CD4-positive, alpha-beta T cell (primary cell): ENCODE measurements at regions not wholly inside any gene's neighbourhood (a gene's known extent, or its start where the extent isn't known, plus 50 kb on each side); places are given as distances from the start of the nearest gene placed in this dataset.

ENCODE experiments used
- ATAC-seq: fragments of 200-7000 bp; cut with Tn5 transposase; one replicate; pipeline ENCODE4 v1.10.0; 2022; ENCODE audit warnings: mild to moderate bottlenecking; ENCODE audit not compliant: poor library complexity
- CTCF ChIA-PET: fragments of 350-600 bp; sonication (Branson Sonifier 250); formaldehyde crosslinking; loops from one replicate; lab custom pipeline; 2021; ENCODE audit warnings: antibody characterized with exemption, inconsistent platforms; lab: Charles Lee
- POLR2A ChIA-PET: fragments of 350-600 bp; sonication (Branson Sonifier 250); formaldehyde crosslinking; loops from one replicate; lab custom pipeline; 2021; ENCODE audit warnings: antibody characterized with exemption, inconsistent platforms; lab: Charles Lee
- DNase-seq, 14 experiments: peaks; one replicate each; pipeline ENCODE4 v3.0.0-alpha.2; 2013 to 2020; ENCODE audit warnings: mixed read lengths in 2 of 14
- H3K27ac ChIP-seq, 2 donors: one replicate each; pipeline versions ENCODE4 v1.5.1 to v1.7.0; 2013; ENCODE audit warnings: low read length in 2 of 2, low read depth in 1 of 2, mild to moderate bottlenecking in 1 of 2
- H3K27me3 ChIP-seq, 2 experiments: 1 replicate in 1 of 2; 2 replicates in 1 of 2; pipeline versions ENCODE4 v1.6.1 to v1.7.0; 2013; ENCODE audit warnings: low read length in 2 of 2, control low read depth in 1 of 2, mild to moderate bottlenecking in 1 of 2, moderate library complexity in 1 of 2; ENCODE audit not compliant: insufficient read depth in 2 of 2, control insufficient read depth in 1 of 2
- H3K36me3 ChIP-seq: one replicate; pipeline ENCODE4 v1.6.1; 2013; ENCODE audit warnings: low read length, control low read depth; ENCODE audit not compliant: insufficient read depth
- H3K4me1 ChIP-seq: one replicate; pipeline ENCODE4 v1.6.1; 2013; ENCODE audit warnings: low read length, control low read depth; ENCODE audit not compliant: insufficient read depth
- H3K4me3 ChIP-seq: one replicate; pipeline ENCODE4 v1.5.1; 2013; ENCODE audit warnings: mild to moderate bottlenecking, low read length, moderate library complexity
- H3K9me3 ChIP-seq, 2 experiments: 1 replicate in 1 of 2; 2 replicates in 1 of 2; pipeline versions ENCODE4 v1.6.1 to v1.7.0; 2013; ENCODE audit warnings: low read length in 2 of 2, mild to moderate bottlenecking in 2 of 2, control low read depth in 1 of 2, moderate library complexity in 1 of 2; ENCODE audit not compliant: control insufficient read depth in 1 of 2, insufficient read depth in 1 of 2
- H3K27ac Mint-ChIP-seq: one replicate; pipeline ENCODE4 v1.8.0; 2020; ENCODE audit warnings: mixed read lengths
- H3K27me3 Mint-ChIP-seq: one replicate; pipeline ENCODE4 v1.8.0; 2021; ENCODE audit warnings: mixed read lengths
- H3K36me3 Mint-ChIP-seq: one replicate; pipeline ENCODE4 v1.8.0; 2021; ENCODE audit warnings: low read depth, mixed read lengths
- H3K4me1 Mint-ChIP-seq: one replicate; pipeline ENCODE4 v1.8.0; 2021; ENCODE audit warnings: low read depth, mixed read lengths
- H3K4me3 Mint-ChIP-seq: one replicate; pipeline ENCODE4 v1.8.0; 2020; ENCODE audit warnings: mild to moderate bottlenecking, mixed read lengths
- H3K9me3 Mint-ChIP-seq: one replicate; pipeline ENCODE4 v1.8.0; 2020; ENCODE audit warnings: mixed read lengths
- intact Hi-C, 2 experiments: fragments of 100-400 bp; cut with DNase I in 1 of 2; cut with micrococcal nuclease in 1 of 2; formaldehyde crosslinking; loops; one replicate each; pipeline versions ENCODE4 v1.15.1 to v1.9.0; 2023 to 2025; cut with DNase I, micrococcal nuclease
- TF ChIP-seq, protein P1 (sequence below): fragments of 200-600 bp; IDR thresholded peaks from one replicate; pipeline ENCODE4 v1.8.0; 2022; ENCODE audit warnings: antibody characterized with exemption, mild to moderate bottlenecking

DNA sequence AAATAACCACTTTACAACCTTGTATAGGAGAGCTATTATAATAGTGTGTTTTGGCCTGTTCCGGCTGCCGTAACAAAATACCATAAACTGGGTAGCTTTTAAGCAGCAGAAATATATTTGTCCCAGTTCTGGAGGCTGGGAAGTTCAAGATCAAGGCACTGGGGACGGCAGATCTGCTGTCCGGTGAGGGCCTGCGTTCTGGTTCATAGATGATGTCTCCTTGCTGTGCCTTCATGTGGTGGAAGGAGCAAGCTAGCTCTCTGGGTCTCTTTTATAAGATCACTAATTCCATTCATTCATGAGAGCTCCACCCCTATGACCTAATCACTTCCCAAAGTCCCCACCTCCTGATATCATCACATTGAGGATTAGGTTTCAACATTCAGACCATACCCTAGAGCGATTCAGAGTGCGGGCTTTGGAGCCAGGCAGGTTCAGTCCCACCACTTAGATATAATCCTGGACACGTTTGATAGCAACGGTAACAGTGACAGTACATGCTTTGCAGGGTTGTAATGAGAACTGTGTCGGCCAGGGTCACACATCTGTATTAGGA is 76.2 kb upstream of the ZFHX3 start:
- CTCF ChIA-PET, result no interaction called here
- no peak for DNase-seq
- Mint-ChIP-seq H3K36me3 (no peaks in the 10 kb centered on the region), H3K4me1 (peaks cover 12% of the 10 kb centered on the region), H3K27me3 (no peaks in the 10 kb centered on the region), H3K9me3 (peaks cover 2% of the 10 kb centered on the region), H3K4me3 (no peak overlapping the region), H3K27ac (no peak overlapping the region)
- H3K4me1 ChIP-seq, result peaks cover 11% of the 10 kb centered on the region
- POLR2A ChIA-PET, result no interaction called here
- H3K27me3 ChIP-seq, result no peaks in the 10 kb centered on the region
- H3K27ac ChIP-seq, result no peak overlapping the region
- no peak for ATAC-seq
- intact Hi-C loops, result no loop called here
- no peaks in the 10 kb centered on the region for H3K36me3 ChIP-seq
- TF ChIP-seq, protein P1, sequence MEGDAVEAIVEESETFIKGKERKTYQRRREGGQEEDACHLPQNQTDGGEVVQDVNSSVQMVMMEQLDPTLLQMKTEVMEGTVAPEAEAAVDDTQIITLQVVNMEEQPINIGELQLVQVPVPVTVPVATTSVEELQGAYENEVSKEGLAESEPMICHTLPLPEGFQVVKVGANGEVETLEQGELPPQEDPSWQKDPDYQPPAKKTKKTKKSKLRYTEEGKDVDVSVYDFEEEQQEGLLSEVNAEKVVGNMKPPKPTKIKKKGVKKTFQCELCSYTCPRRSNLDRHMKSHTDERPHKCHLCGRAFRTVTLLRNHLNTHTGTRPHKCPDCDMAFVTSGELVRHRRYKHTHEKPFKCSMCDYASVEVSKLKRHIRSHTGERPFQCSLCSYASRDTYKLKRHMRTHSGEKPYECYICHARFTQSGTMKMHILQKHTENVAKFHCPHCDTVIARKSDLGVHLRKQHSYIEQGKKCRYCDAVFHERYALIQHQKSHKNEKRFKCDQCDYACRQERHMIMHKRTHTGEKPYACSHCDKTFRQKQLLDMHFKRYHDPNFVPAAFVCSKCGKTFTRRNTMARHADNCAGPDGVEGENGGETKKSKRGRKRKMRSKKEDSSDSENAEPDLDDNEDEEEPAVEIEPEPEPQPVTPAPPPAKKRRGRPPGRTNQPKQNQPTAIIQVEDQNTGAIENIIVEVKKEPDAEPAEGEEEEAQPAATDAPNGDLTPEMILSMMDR, result no peak
- no peak overlapping the region for H3K4me3 ChIP-seq
- H3K9me3 ChIP-seq, result peaks cover 0 to 3% of the 10 kb centered on the region in 2 experiments

DNA sequence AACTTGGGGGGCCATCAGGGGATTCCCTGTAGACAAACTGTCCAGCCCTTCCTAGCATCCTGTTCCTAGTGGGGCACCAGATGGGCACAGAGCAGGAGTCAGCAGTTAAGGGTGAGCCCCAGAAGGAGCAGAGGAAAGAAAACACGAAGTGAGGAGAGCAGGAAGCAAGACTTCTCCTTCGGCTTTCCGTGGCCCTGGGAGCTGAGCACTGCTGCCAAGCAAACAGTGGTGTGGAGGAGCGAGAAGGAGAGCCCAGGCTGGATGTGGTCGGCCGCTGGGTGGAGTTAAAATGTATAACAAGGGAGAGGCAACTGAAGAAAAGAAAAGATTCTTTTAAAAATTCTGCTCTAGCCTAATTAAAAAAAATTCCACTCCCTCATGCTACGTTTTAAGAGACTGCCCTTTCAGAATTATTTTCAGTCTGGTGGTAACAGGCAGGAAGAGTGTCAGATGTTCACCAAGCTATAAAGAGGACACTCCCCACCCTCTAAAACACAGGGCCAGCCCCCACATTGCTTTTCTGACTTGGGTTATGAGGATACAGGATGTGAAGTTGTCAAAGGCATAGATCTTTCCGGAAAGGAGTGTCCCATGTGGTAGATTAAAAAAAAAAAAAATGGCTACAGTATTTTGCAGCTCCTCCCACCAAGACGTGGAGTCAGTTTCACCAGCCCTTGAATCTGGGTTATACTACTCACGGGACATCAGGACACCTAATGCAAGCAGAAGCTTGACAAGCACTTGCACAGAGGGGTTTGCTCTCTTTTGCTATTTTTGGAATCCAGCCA is 74.9 kb upstream of the ZFHX3 start:
- peaks cover 12% of the 10 kb centered on the region for H3K4me1 Mint-ChIP-seq
- peak overlapping the region in 1 of 2 donors; percentile 41 for H3K27ac ChIP-seq
- POLR2A ChIA-PET, result no interaction called here
- TF ChIP-seq, protein P1, result no peak
- peak overlapping the region; percentile 72 for H3K4me3 Mint-ChIP-seq
- H3K27me3 ChIP-seq, result no peaks in the 10 kb centered on the region
- H3K4me1 ChIP-seq, result peaks cover 11% of the 10 kb centered on the region
- peak; percentile 65 for ATAC-seq
- peaks cover 1 to 3% of the 10 kb centered on the region in 2 experiments for H3K9me3 ChIP-seq
- intact Hi-C loops, result no loop called here
- no peak overlapping the region for H3K4me3 ChIP-seq
- CTCF ChIA-PET, result no interaction called here
- H3K27ac Mint-ChIP-seq, result peak overlapping the region; percentile 67
- H3K36me3 ChIP-seq, result no peaks in the 10 kb centered on the region
- H3K9me3 Mint-ChIP-seq, result peaks cover 5% of the 10 kb centered on the region
- H3K27me3 Mint-ChIP-seq, result no peaks in the 10 kb centered on the region
- no peaks in the 10 kb centered on the region for H3K36me3 Mint-ChIP-seq
- peak in 4 of 14 experiments; percentile 7 to 49 (median 42) for DNase-seq

DNA sequence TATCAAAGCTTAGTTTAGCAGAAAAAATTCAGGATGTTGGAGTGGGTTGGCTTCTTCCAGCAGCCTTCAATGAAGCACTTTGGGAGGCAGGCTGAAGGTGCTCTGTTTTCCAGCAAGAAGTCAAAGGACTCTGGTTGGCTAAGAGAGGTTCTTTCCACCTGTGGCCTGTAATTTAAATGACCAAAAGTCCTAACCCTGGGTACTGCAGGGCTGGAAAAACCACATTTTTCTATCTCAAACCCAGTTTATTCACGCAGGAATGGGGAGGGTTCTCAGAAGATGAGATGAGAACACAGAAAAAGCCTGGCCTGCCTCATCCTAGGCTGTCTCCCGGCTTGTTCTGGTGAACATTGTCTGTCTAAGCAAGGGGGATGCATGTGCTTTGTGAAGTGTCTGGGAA is 68.6 kb upstream of the ZFHX3 start:
- ChIA-PET CTCF (no interaction called here), POLR2A (no interaction called here)
- H3K9me3 Mint-ChIP-seq, result peaks cover 5% of the 10 kb centered on the region
- Histone ChIP-seq H3K36me3 (no peaks in the 10 kb centered on the region), H3K4me1 (no peaks in the 10 kb centered on the region), H3K4me3 (no peak overlapping the region), H3K9me3 (peaks cover 5 to 6% of the 10 kb centered on the region in 2 experiments), H3K27me3 (no peaks in the 10 kb centered on the region), H3K27ac (no peak overlapping the region)
- DNase-seq (no peak), ATAC-seq (no peak)
- H3K4me1 Mint-ChIP-seq, result no peaks in the 10 kb centered on the region
- H3K4me3 Mint-ChIP-seq, result no peak overlapping the region
- H3K27ac Mint-ChIP-seq, result no peak overlapping the region
- H3K36me3 Mint-ChIP-seq, result no peaks in the 10 kb centered on the region
- H3K27me3 Mint-ChIP-seq, result no peaks in the 10 kb centered on the region
- TF ChIP-seq, protein P1, result no peak
- intact Hi-C loops, result no loop called here
